ENCODE measurements at regions not wholly inside any gene's neighbourhood (a gene's known extent, or its start where the extent isn't known, plus 50 kb on each side); places are given as distances from the start of the nearest gene placed in this dataset.

- TF ChIP-seq HNF4G (IDR thresholded peaks at IDR 0.05), result no peak
These were observed 71.5 kb downstream of the FOXL1 start (continued) for GRCh38 chr16:86649875-86650274.

GRCh38 chr16:86651013-86651627, 72.8 kb downstream of the FOXL1 start:
- no peak overlapping the region for H3K9ac ChIP-seq (ENCODE audit: low read depth in 1 of 2, low read length in 2 of 2)
- TF ChIP-seq SP1 (IDR thresholded peaks at IDR 0.05), result no peak
- TF ChIP-seq TAF1 (conservative IDR thresholded peaks at IDR 0.05), result no peak
- TF ChIP-seq HNF4G (IDR thresholded peaks at IDR 0.05), result no peak
- TF ChIP-seq CTCF (IDR thresholded peaks at IDR 0.05; ENCODE audit: low read depth, low read length, missing input control), result no peak
- TF ChIP-seq GABPA (IDR thresholded peaks at IDR 0.05 in 1 of 2, conservative IDR thresholded peaks at IDR 0.05 in 1 of 2), result no peak
- no peak for TF ChIP-seq YY1 (IDR thresholded peaks at IDR 0.05)
- TF ChIP-seq NR2F2 (IDR thresholded peaks at IDR 0.05), result no peak
- TF ChIP-seq ATF3 (IDR thresholded peaks at IDR 0.05), result no peak
- no peak for TF ChIP-seq RAD21 (IDR thresholded peaks at IDR 0.05)
- no peak for TF ChIP-seq RXRA (IDR thresholded peaks at IDR 0.05)
- TF ChIP-seq REST (IDR thresholded peaks at IDR 0.05), result no peak
- no peak for TF ChIP-seq ZBTB33 (IDR thresholded peaks at IDR 0.05)
- no peak for TF ChIP-seq HNF4A (conservative IDR thresholded peaks at IDR 0.05)
- no peak for TF ChIP-seq EGR1 (IDR thresholded peaks at IDR 0.05; ENCODE audit: low read depth in 2 of 2)
- no peak for TF ChIP-seq FOXA1 (IDR thresholded peaks at IDR 0.05)
- no peak for TF ChIP-seq MAX (IDR thresholded peaks at IDR 0.05)
- H3K27ac ChIP-seq (ENCODE audit: low read depth in 1 of 2, low read length in 2 of 2), result no peak overlapping the region
- H3K4me1 ChIP-seq (ENCODE audit: control insufficient read depth in 4 of 4, insufficient read depth in 4 of 4, low read length in 3 of 4), result no peaks in the 10 kb centered on the region
- H3K4me3 ChIP-seq (ENCODE audit: low read depth in 1 of 3, low read length in 3 of 3), result no peak overlapping the region
- no peak for DNase-seq (ENCODE audit: low spot score)
- WGBS, result 86% methylated on average over 9 of the region's 9 CpGs
- peaks cover 0 to 5% (median 3%) of the 10 kb centered on the region in 4 donors for H3K9me3 ChIP-seq (ENCODE audit: control insufficient read depth in 4 of 4, low read length in 3 of 4)
- no peaks in the 10 kb centered on the region for H3K36me3 ChIP-seq (ENCODE audit: control insufficient read depth in 4 of 4, insufficient read depth in 3 of 4, low read depth in 1 of 4, low read length in 3 of 4)
- peaks cover 0 to 3% (median 0%) of the 10 kb centered on the region in 4 donors for H3K27me3 ChIP-seq (ENCODE audit: control insufficient read depth in 4 of 4, insufficient read depth in 4 of 4, low read length in 3 of 4)

Data from liver (tissue), 8 donors.